ENCODE measurements at regions not wholly inside any gene's neighbourhood (a gene's known extent, or its start where the extent isn't known, plus 50 kb on each side); places are given as distances from the start of the nearest gene placed in this dataset.
A peak's percentile ranks its signal among the peaks of the same experiment; 100 is the strongest.
"Not testable (repeated sequence)": the region's sequence is repeated elsewhere in the genome, so short reads cannot be mapped to it uniquely, and the experiment has no call there.

- peak; percentile 75 for DNase-seq
- H3K4me3 Mint-ChIP-seq (ENCODE audit: low read depth, unreplicated experiment), result peak overlapping the region; percentile 31
- peaks cover 3% of the 10 kb centered on the region for H3K9me3 Mint-ChIP-seq (ENCODE audit: low read depth, unreplicated experiment)
- H3K4me1 Mint-ChIP-seq (ENCODE audit: low read depth, unreplicated experiment), result peaks cover 86% of the 10 kb centered on the region
- no peaks in the 10 kb centered on the region for H3K27me3 Mint-ChIP-seq (ENCODE audit: unreplicated experiment)
- no TSS peak for BruUV-seq (replicated peaks)
- CTCF ChIA-PET, result interaction anchor here (0.7 to 1.7 kb wide), 4 partner anchors 11 to 63 kb away, joined by 3 to 8 read pairs (median 4); no protein-coding TSS in a partner anchor
- H3K27ac Mint-ChIP-seq (ENCODE audit: unreplicated experiment), result peak overlapping the region; percentile 92
- intact Hi-C loops (cut with micrococcal nuclease; ENCODE audit: unreplicated experiment), result loop anchor here (2.0 kb wide), 2 partner anchors 18 to 92 kb away; no protein-coding TSS in a partner anchor
- TF ChIP-seq CTCF (IDR thresholded peaks at IDR 0.05; ENCODE audit: unreplicated experiment), result no peak
- peaks cover 46% of the 10 kb centered on the region for H3K36me3 Mint-ChIP-seq (ENCODE audit: insufficient read depth, unreplicated experiment)
Measured at GRCh38 chr20:36082315-36082915, 72.1 kb upstream of the EPB41L1 start.

GRCh38 chr20:36083200-36083599, 71.3 kb upstream of the EPB41L1 start:
- Mint-ChIP-seq H3K4me3 (ENCODE audit: low read depth, unreplicated experiment) (peak overlapping the region; percentile 31), H3K36me3 (ENCODE audit: insufficient read depth, unreplicated experiment) (peaks cover 46% of the 10 kb centered on the region), H3K4me1 (ENCODE audit: low read depth, unreplicated experiment) (peaks cover 87% of the 10 kb centered on the region), H3K27ac (ENCODE audit: unreplicated experiment) (peak overlapping the region; percentile 92)
- H3K9me3 Mint-ChIP-seq (ENCODE audit: low read depth, unreplicated experiment); H3K27me3 Mint-ChIP-seq (ENCODE audit: unreplicated experiment); BruUV-seq (replicated peaks): not testable (repeated sequence)
- peak; percentile 71 for DNase-seq
- CTCF ChIA-PET, result interaction anchor here (1.7 kb wide), 1 partner anchor 64 kb away, joined by 3 read pairs; no protein-coding TSS in a partner anchor
- intact Hi-C loops (cut with micrococcal nuclease; ENCODE audit: unreplicated experiment), result loop anchor here (2.0 kb wide), 2 partner anchors 18 to 92 kb away; no protein-coding TSS in a partner anchor

DNA sequence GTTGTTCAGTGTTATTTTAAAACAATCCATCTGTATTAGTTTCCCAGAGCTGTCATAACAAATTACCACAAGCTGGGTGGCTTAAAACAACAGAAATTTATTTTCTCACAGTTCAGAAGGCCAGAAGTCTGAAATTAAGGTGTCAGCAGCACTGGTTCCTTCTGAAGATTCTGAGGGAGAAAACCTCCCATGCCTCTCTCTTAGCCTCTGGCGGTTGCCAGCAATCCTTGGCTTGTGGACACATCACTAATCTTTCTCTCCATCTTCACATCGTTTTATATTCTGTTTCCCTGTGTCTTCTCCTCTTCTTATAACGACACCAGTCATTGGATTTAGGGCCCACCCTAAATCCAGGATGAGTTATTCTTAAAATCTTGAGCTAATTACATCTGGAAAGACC, 70.2 kb upstream of the EPB41L1 start:
- BruUV-seq (replicated peaks), result no TSS peak
- Mint-ChIP-seq H3K27me3 (ENCODE audit: unreplicated experiment) (no peaks in the 10 kb centered on the region), H3K27ac (ENCODE audit: unreplicated experiment) (peak overlapping the region; percentile 89), H3K4me1 (ENCODE audit: low read depth, unreplicated experiment) (peaks cover 85% of the 10 kb centered on the region), H3K4me3 (ENCODE audit: low read depth, unreplicated experiment) (peak overlapping the region; percentile 60), H3K36me3 (ENCODE audit: insufficient read depth, unreplicated experiment) (peaks cover 46% of the 10 kb centered on the region), H3K9me3 (ENCODE audit: low read depth, unreplicated experiment) (peaks cover 3% of the 10 kb centered on the region)
- CTCF ChIA-PET, result interaction anchor here (1.2 to 2.8 kb wide), 3 partner anchors 9 to 28 kb away, joined by 3 to 18 read pairs (median 11); no protein-coding TSS in a partner anchor
- DNase-seq, result no peak
- TF ChIP-seq CTCF (IDR thresholded peaks at IDR 0.05; ENCODE audit: unreplicated experiment), result no peak
- intact Hi-C loops (cut with micrococcal nuclease; ENCODE audit: unreplicated experiment), result no loop called here

DNA sequence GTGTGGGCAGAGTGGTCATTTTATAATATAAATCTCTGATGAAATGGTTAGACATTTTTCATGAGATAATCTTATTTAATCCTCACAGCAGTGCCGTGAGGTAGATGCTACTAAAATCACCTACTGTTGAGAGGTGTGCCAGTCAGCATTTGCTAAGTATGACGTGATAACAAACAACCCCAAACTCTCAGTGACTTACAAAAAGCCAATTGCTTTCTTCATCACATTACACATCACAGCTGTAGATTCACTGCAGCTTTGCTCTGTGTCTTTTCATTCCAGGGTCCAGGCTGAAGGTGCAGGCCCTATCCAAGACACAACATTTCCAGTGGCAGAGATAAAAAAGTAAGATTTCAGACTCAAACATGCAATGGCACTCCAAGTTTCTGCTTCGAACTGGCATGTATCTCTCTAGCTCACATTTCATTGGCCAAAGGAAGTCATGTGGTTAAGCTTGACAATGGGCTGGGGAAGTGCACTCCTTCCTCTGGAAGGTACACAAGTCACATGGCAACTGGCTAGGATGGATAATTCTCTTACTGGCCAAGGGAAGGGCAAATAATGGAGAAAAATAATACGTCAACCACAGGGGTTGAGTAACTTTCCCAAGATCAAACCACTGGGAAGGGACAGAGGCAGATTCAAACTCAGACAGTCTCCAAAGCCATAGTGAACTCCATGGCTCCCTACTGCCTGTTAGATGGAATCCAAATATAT, 69.5 kb upstream of the EPB41L1 start:
- Mint-ChIP-seq H3K9me3 (ENCODE audit: low read depth, unreplicated experiment) (peaks cover 3% of the 10 kb centered on the region), H3K27ac (ENCODE audit: unreplicated experiment) (peak overlapping the region; percentile 89), H3K27me3 (ENCODE audit: unreplicated experiment) (no peaks in the 10 kb centered on the region), H3K4me1 (ENCODE audit: low read depth, unreplicated experiment) (peaks cover 80% of the 10 kb centered on the region), H3K36me3 (ENCODE audit: insufficient read depth, unreplicated experiment) (peaks cover 42% of the 10 kb centered on the region), H3K4me3 (ENCODE audit: low read depth, unreplicated experiment) (peak overlapping the region; percentile 60)
- no peak for TF ChIP-seq CTCF (IDR thresholded peaks at IDR 0.05; ENCODE audit: unreplicated experiment)
- BruUV-seq (replicated peaks), result TSS peak; percentile 84
- intact Hi-C loops (cut with micrococcal nuclease; ENCODE audit: unreplicated experiment), result no loop called here
- CTCF ChIA-PET, result interaction anchor here (0.7 to 3.1 kb wide), 15 partner anchors 9 to 131 kb away, joined by 3 to 20 read pairs (median 6); partner anchors contain the start of gene SCAND1
- peak; percentile 73 for DNase-seq
